ENCODE measurements at regions not wholly inside any gene's neighbourhood (a gene's known extent, or its start where the extent isn't known, plus 50 kb on each side); places are given as distances from the start of the nearest gene placed in this dataset.

DNA sequence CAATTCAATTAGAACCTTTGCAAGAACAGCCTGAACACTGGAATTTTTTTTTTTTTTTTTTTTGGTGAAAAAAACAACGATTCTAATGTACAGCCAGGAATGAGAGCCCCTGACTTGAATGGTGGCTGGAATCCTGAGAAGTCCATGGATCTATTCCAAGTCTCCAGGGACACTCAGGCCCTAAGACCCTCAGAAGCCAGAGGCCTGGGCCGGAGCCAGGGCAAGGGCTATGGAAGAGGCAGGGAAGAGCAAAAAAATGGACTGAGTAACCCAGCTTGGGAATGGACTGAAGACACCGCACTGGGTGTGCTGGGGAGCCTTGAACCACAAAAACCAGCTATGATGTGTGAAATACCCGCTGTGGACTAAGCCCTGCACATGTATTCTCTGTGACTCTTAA, 60.3 kb upstream of the LHX1 start:
- peaks cover 12% of the 10 kb centered on the region for H3K4me1 Mint-ChIP-seq (ENCODE audit: low read depth, unreplicated experiment)
- TF ChIP-seq, protein P1, sequence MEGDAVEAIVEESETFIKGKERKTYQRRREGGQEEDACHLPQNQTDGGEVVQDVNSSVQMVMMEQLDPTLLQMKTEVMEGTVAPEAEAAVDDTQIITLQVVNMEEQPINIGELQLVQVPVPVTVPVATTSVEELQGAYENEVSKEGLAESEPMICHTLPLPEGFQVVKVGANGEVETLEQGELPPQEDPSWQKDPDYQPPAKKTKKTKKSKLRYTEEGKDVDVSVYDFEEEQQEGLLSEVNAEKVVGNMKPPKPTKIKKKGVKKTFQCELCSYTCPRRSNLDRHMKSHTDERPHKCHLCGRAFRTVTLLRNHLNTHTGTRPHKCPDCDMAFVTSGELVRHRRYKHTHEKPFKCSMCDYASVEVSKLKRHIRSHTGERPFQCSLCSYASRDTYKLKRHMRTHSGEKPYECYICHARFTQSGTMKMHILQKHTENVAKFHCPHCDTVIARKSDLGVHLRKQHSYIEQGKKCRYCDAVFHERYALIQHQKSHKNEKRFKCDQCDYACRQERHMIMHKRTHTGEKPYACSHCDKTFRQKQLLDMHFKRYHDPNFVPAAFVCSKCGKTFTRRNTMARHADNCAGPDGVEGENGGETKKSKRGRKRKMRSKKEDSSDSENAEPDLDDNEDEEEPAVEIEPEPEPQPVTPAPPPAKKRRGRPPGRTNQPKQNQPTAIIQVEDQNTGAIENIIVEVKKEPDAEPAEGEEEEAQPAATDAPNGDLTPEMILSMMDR (IDR thresholded peaks at IDR 0.05; ENCODE audit: partially characterized antibody, unreplicated experiment), result no peak
- H3K36me3 Mint-ChIP-seq (ENCODE audit: unreplicated experiment), result peaks cover 11% of the 10 kb centered on the region
- no peak overlapping the region for H3K4me3 Mint-ChIP-seq (ENCODE audit: unreplicated experiment)
- no peak for DNase-seq
- peaks cover 2% of the 10 kb centered on the region for H3K27me3 Mint-ChIP-seq (ENCODE audit: unreplicated experiment)
- peaks cover 8% of the 10 kb centered on the region for H3K9me3 Mint-ChIP-seq (ENCODE audit: unreplicated experiment)
- no peak overlapping the region for H3K27ac Mint-ChIP-seq (ENCODE audit: unreplicated experiment)

DNA sequence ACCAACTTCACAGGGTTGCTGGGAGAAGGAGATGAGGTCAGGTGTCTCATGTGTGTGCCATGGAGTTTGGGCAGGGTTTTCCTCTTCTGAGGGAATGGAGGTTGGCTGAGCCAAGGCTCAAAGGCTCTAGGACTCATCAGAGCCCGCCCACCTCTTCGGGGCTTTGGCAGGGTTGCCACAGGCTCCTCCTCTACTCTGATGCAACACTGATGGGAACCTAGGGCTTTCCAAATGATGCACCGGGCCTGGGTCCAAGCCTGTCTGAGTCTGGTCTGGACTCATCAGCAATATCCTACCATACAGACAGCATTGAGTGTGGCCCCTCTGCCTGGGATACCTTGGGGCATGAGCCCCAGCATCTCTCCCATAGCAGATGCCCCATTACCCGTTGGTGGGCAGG, 59.5 kb upstream of the LHX1 start:
- H3K27ac Mint-ChIP-seq (ENCODE audit: unreplicated experiment), result no peak overlapping the region
- H3K4me1 Mint-ChIP-seq (ENCODE audit: low read depth, unreplicated experiment), result peaks cover 12% of the 10 kb centered on the region
- peaks cover 2% of the 10 kb centered on the region for H3K27me3 Mint-ChIP-seq (ENCODE audit: unreplicated experiment)
- peaks cover 8% of the 10 kb centered on the region for H3K9me3 Mint-ChIP-seq (ENCODE audit: unreplicated experiment)
- no peak for DNase-seq
- peaks cover 18% of the 10 kb centered on the region for H3K36me3 Mint-ChIP-seq (ENCODE audit: unreplicated experiment)
- TF ChIP-seq, protein P1 (IDR thresholded peaks at IDR 0.05; ENCODE audit: partially characterized antibody, unreplicated experiment), result no peak
- H3K4me3 Mint-ChIP-seq (ENCODE audit: unreplicated experiment), result no peak overlapping the region

DNA sequence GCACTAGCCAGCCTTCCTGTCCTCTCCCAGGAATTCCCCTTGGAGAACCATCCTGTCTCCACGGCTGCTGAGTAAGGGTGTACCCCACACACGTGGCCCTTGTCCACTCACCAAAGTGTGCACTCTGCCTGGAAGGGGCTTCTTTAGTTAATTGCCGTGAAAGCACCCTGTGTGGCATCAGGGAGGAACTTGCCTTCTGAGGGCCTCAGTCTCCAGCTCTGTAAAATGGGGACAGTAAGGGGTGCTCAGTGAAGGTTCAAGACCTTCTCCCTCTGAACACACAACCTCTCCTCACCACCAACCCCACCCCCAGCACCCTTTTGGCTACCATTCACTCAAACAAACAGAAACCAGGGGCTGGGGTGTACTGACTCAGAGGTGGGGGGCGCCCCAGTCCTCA, 59.1 kb upstream of the LHX1 start:
- peaks cover 12% of the 10 kb centered on the region for H3K4me1 Mint-ChIP-seq (ENCODE audit: low read depth, unreplicated experiment)
- H3K9me3 Mint-ChIP-seq (ENCODE audit: unreplicated experiment), result peaks cover 8% of the 10 kb centered on the region
- H3K27ac Mint-ChIP-seq (ENCODE audit: unreplicated experiment), result no peak overlapping the region
- TF ChIP-seq, protein P1 (IDR thresholded peaks at IDR 0.05; ENCODE audit: partially characterized antibody, unreplicated experiment), result no peak
- peaks cover 18% of the 10 kb centered on the region for H3K36me3 Mint-ChIP-seq (ENCODE audit: unreplicated experiment)
- H3K4me3 Mint-ChIP-seq (ENCODE audit: unreplicated experiment), result no peak overlapping the region
- peaks cover 2% of the 10 kb centered on the region for H3K27me3 Mint-ChIP-seq (ENCODE audit: unreplicated experiment)
- DNase-seq, result no peak

DNA sequence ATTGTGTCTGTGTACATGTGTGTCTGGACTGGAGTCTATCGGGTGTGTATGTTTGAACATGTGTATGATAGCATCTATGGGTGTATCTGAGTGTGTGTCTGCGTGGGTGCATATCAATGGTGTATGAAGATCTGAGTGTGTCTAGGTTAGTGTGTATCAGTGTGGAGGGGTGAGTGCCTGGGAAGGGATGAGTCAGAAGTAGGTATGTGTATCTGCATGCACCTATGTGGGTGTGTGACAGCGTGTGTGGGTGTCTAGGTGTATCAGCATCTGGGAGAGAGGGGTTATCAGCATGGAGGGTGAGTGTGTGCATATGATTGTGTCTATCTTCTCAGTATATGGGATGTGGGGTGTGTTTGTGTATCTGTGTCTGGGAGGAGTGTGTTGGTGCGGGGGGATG, 58.2 kb upstream of the LHX1 start:
- no peak for DNase-seq
- TF ChIP-seq, protein P1 (IDR thresholded peaks at IDR 0.05; ENCODE audit: partially characterized antibody, unreplicated experiment), result no peak
- Mint-ChIP-seq H3K4me1 (ENCODE audit: low read depth, unreplicated experiment) (peaks cover 12% of the 10 kb centered on the region), H3K36me3 (ENCODE audit: unreplicated experiment) (peaks cover 18% of the 10 kb centered on the region), H3K9me3 (ENCODE audit: unreplicated experiment) (peaks cover 5% of the 10 kb centered on the region), H3K27ac (ENCODE audit: unreplicated experiment) (no peak overlapping the region), H3K4me3 (ENCODE audit: unreplicated experiment) (no peak overlapping the region), H3K27me3 (ENCODE audit: unreplicated experiment) (peaks cover 2% of the 10 kb centered on the region)

DNA sequence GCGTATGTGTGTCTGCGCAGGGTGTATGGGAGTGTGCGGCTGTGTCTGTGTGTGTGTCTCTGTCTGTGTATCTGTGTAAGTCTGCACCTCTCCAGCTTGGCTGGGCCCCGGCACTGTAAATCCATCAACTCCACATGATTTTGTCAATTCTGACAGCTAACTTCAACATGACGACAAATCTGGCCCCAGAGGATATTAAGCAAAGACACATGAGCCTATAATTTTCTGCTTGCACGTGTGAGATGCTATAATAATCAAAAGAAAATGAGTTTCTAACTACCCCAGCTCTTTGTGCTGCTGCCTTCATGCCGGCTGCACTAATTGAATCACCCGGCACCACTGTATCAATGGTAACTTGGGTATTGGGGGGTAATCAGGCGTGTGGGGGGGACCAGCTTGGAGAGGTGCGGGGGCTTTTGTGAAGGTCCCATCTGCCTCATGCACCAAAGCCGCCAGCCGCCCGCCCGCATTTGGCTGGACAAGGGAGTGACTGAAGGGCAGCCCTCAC, 57.6 kb upstream of the LHX1 start:
- Mint-ChIP-seq H3K27me3 (ENCODE audit: unreplicated experiment) (peaks cover 2% of the 10 kb centered on the region), H3K4me3 (ENCODE audit: unreplicated experiment) (no peak overlapping the region), H3K4me1 (ENCODE audit: low read depth, unreplicated experiment) (peaks cover 12% of the 10 kb centered on the region), H3K36me3 (ENCODE audit: unreplicated experiment) (peaks cover 18% of the 10 kb centered on the region), H3K9me3 (ENCODE audit: unreplicated experiment) (peaks cover 5% of the 10 kb centered on the region), H3K27ac (ENCODE audit: unreplicated experiment) (no peak overlapping the region)
- DNase-seq, result no peak
- TF ChIP-seq, protein P1 (IDR thresholded peaks at IDR 0.05; ENCODE audit: partially characterized antibody, unreplicated experiment), result no peak

Data from glutamatergic neuron (in vitro differentiated cells).